ENCODE measurements at regions not wholly inside any gene's neighbourhood (a gene's known extent, or its start where the extent isn't known, plus 50 kb on each side); places are given as distances from the start of the nearest gene placed in this dataset.

GRCh38 chr9:38186404-38187115, 117.5 kb upstream of the SHB start:
- TF ChIP-seq CTCF (IDR thresholded peaks at IDR 0.05) (no peak), POLR2A (IDR thresholded peaks at IDR 0.05) (no peak)

Measured in right lobe of liver (tissue), 4 donors.